ENCODE measurements at regions not wholly inside any gene's neighbourhood (a gene's known extent, or its start where the extent isn't known, plus 50 kb on each side); places are given as distances from the start of the nearest gene placed in this dataset.
"Not testable (repeated sequence)": the region's sequence is repeated elsewhere in the genome, so short reads cannot be mapped to it uniquely, and the experiment has no call there.

- Histone ChIP-seq H3K36me3 (ENCODE audit: insufficient read depth, low read length) (no peaks in the 10 kb centered on the region), H3K4me1 (ENCODE audit: control insufficient read depth, insufficient read depth, low read length) (no peaks in the 10 kb centered on the region), H3K4me2 (ENCODE audit: low read length) (no peak overlapping the region), H3K9ac (ENCODE audit: low read depth, low read length) (no peak overlapping the region), H3K4me3 (ENCODE audit: low read length) (no peak overlapping the region), H3K9me3 (replicated peaks; ENCODE audit: low read length) (no peaks in the 10 kb centered on the region), H3K27me3 (ENCODE audit: control insufficient read depth, insufficient read depth, low read length) (no peaks in the 10 kb centered on the region)
Measured at GRCh38 chr10:16117305-16117695, 257.0 kb upstream of the MINDY3 start.

GRCh38 chr10:16119445-16119844 lies 259.1 kb upstream of the MINDY3 start:
- Histone ChIP-seq H3K4me2 (ENCODE audit: low read length) (no peak overlapping the region), H3K27me3 (ENCODE audit: control insufficient read depth, insufficient read depth, low read length) (no peaks in the 10 kb centered on the region), H3K36me3 (ENCODE audit: insufficient read depth, low read length) (no peaks in the 10 kb centered on the region)

DNA sequence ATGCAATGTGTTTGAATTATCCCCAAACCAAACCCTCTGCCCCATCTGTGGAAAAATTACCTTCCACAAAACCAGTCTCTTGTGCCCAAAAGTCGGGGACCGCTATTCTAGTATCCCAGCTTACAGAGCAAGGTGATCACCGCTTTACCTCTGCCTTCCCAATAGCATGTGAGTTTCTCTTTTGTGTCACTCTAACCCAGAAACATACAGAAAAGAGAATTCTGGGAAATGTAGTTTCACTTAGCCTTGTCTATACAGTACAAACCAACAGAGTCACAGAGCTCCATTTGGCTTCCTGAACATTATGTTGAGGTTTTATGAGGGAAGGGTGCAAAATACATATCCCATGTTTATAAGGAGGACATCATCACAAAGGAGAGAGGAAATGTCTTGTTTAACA lies 260.3 kb upstream of the MINDY3 start:
- Histone ChIP-seq H3K9me3 (replicated peaks; ENCODE audit: low read length) (no peaks in the 10 kb centered on the region), H3K27me3 (ENCODE audit: control insufficient read depth, insufficient read depth, low read length) (no peaks in the 10 kb centered on the region)

More at GRCh38 chr10:16119445-16119844, 259.1 kb upstream of the MINDY3 start:
- no peaks in the 10 kb centered on the region for H3K9me3 ChIP-seq (replicated peaks; ENCODE audit: low read length)
- no peak overlapping the region for H3K4me3 ChIP-seq (ENCODE audit: low read length)
- H3K9ac ChIP-seq (ENCODE audit: low read depth, low read length) = no peak overlapping the region
- H3K4me1 ChIP-seq (ENCODE audit: control insufficient read depth, insufficient read depth, low read length) = no peaks in the 10 kb centered on the region

GRCh38 chr10:16141499-16141898 lies 281.2 kb upstream of the MINDY3 start:
- Histone ChIP-seq H3K36me3 (ENCODE audit: insufficient read depth, low read length) (no peaks in the 10 kb centered on the region), H3K27me3 (ENCODE audit: control insufficient read depth, insufficient read depth, low read length) (no peaks in the 10 kb centered on the region), H3K9ac (ENCODE audit: low read depth, low read length) (no peak overlapping the region), H3K9me3 (replicated peaks; ENCODE audit: low read length) (no peaks in the 10 kb centered on the region), H3K4me3 (ENCODE audit: low read length) (no peak overlapping the region), H3K4me1 (ENCODE audit: control insufficient read depth, insufficient read depth, low read length) (no peaks in the 10 kb centered on the region), H3K4me2 (ENCODE audit: low read length) (no peak overlapping the region)

More for the DNA sequence above, 260.3 kb upstream of the MINDY3 start:
- no peak overlapping the region for H3K4me3 ChIP-seq (ENCODE audit: low read length)
- no peak overlapping the region for H3K4me2 ChIP-seq (ENCODE audit: low read length)
- no peak overlapping the region for H3K9ac ChIP-seq (ENCODE audit: low read depth, low read length)
- no peaks in the 10 kb centered on the region for H3K36me3 ChIP-seq (ENCODE audit: insufficient read depth, low read length)
- H3K4me1 ChIP-seq (ENCODE audit: control insufficient read depth, insufficient read depth, low read length) = no peaks in the 10 kb centered on the region

GRCh38 chr10:16146993-16147392 lies 286.7 kb upstream of the MINDY3 start:
- H3K4me2 ChIP-seq (ENCODE audit: low read length) = no peak overlapping the region
- no peaks in the 10 kb centered on the region for H3K4me1 ChIP-seq (ENCODE audit: control insufficient read depth, insufficient read depth, low read length)
- no peaks in the 10 kb centered on the region for H3K36me3 ChIP-seq (ENCODE audit: insufficient read depth, low read length)
- no peak overlapping the region for H3K4me3 ChIP-seq (ENCODE audit: low read length)
- H3K27me3 ChIP-seq (ENCODE audit: control insufficient read depth, insufficient read depth, low read length) = no peaks in the 10 kb centered on the region
- H3K9ac ChIP-seq (ENCODE audit: low read depth, low read length) = no peak overlapping the region
- no peaks in the 10 kb centered on the region for H3K9me3 ChIP-seq (replicated peaks; ENCODE audit: low read length)

DNA sequence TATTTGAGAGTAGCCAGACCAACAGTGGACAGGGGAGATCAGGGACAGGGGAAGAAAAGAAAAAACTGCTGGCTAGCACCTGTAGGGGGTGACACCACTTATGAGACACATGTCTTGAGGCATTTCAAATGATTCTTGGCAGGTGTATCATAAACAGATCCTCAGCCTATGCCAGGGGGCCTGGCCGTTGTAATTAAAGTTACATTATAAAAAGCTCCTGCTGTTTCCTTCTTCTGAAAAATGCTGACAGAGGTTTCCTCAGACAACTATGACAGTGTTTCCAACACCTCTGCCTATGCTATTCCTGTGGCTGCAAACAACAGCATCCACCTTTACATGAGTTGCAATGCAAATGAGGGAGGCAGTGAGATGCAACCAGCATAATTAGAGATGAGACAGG lies 281.0 kb upstream of the PTER start:
- Histone ChIP-seq H3K36me3 (ENCODE audit: insufficient read depth, low read length) (no peaks in the 10 kb centered on the region), H3K4me1 (ENCODE audit: control insufficient read depth, insufficient read depth, low read length) (no peaks in the 10 kb centered on the region), H3K4me2 (ENCODE audit: low read length) (no peak overlapping the region), H3K4me3 (ENCODE audit: low read length) (no peak overlapping the region), H3K9me3 (replicated peaks; ENCODE audit: low read length) (no peaks in the 10 kb centered on the region), H3K27me3 (ENCODE audit: control insufficient read depth, insufficient read depth, low read length) (no peaks in the 10 kb centered on the region), H3K9ac (ENCODE audit: low read depth, low read length) (no peak overlapping the region)

DNA sequence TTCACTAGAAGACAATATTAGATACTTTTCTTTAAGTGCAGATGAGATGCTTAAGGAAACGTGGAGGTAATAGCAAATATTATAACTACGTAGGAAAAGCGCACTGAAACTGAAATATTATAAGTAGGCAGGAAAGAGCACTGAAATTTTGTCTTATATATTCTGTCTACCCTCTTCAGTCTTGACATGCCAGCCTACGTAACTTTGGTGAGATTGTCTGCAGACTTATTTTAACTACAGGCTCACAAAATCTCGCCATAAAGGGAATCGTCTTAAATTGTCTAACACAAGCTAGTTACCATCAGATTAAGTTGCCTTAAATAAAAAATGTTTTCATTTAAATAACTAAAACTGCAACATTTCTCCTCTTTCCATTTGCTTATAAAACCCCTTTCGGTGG lies 280.1 kb upstream of the PTER start:
- Histone ChIP-seq H3K36me3 (ENCODE audit: insufficient read depth, low read length) (no peaks in the 10 kb centered on the region), H3K27me3 (ENCODE audit: control insufficient read depth, insufficient read depth, low read length) (no peaks in the 10 kb centered on the region), H3K4me2 (ENCODE audit: low read length) (no peak overlapping the region), H3K4me3 (ENCODE audit: low read length) (no peak overlapping the region), H3K4me1 (ENCODE audit: control insufficient read depth, insufficient read depth, low read length) (no peaks in the 10 kb centered on the region), H3K9me3 (replicated peaks; ENCODE audit: low read length) (no peaks in the 10 kb centered on the region), H3K9ac (ENCODE audit: low read depth, low read length) (no peak overlapping the region)

DNA sequence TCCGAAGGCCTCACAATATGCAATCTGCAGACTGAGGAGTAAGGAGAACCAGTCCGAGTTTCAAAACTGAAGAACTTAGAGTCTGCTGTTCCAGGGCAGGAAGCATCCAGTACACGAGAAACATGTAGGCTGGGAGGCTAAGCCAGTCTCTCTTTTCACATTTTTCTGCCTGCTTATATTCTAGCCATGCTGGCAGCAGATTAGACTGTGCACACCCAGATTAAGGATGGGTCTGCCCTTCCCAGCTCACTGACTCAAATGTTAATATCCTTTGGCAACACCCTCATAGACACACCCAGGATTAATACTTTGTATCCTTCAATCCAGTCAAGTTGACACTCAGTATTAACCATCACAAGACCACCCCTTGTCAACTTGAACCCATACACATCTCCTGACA lies 271.7 kb upstream of the PTER start:
- H3K4me2 ChIP-seq (ENCODE audit: low read length); H3K36me3 ChIP-seq (ENCODE audit: insufficient read depth, low read length); H3K9me3 ChIP-seq (replicated peaks; ENCODE audit: low read length); H3K4me3 ChIP-seq (ENCODE audit: low read length); H3K27me3 ChIP-seq (ENCODE audit: control insufficient read depth, insufficient read depth, low read length); H3K4me1 ChIP-seq (ENCODE audit: control insufficient read depth, insufficient read depth, low read length); H3K9ac ChIP-seq (ENCODE audit: low read depth, low read length): not testable (repeated sequence)

DNA sequence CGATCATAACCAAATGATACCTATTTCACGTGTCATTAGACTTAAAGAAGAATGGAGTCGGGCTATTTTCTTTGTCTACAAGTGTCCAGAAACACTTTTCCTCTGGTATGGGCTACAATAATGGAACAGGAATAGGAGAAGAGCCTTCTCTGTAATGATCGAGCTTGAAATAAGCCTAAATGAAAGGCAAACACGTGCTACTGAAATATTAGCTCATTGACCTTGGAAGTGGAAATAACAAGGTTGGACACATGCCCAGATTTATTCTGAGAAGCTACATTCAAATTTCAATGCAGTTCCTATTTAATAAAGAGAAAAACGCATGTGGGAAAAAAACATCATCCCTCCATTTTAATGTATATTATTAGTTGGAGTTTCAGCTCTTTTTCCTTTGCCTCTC lies 254.7 kb upstream of the PTER start:
- Histone ChIP-seq H3K9me3 (replicated peaks; ENCODE audit: low read length) (no peaks in the 10 kb centered on the region), H3K27me3 (ENCODE audit: control insufficient read depth, insufficient read depth, low read length) (no peaks in the 10 kb centered on the region), H3K4me3 (ENCODE audit: low read length) (no peak overlapping the region), H3K4me1 (ENCODE audit: control insufficient read depth, insufficient read depth, low read length) (peaks cover 8% of the 10 kb centered on the region), H3K4me2 (ENCODE audit: low read length) (no peak overlapping the region), H3K9ac (ENCODE audit: low read depth, low read length) (no peak overlapping the region), H3K36me3 (ENCODE audit: insufficient read depth, low read length) (no peaks in the 10 kb centered on the region)

- Histone ChIP-seq H3K9ac (ENCODE audit: low read depth, low read length) (no peak overlapping the region), H3K27me3 (ENCODE audit: control insufficient read depth, insufficient read depth, low read length) (no peaks in the 10 kb centered on the region), H3K36me3 (ENCODE audit: insufficient read depth, low read length) (no peaks in the 10 kb centered on the region), H3K4me2 (ENCODE audit: low read length) (no peak overlapping the region), H3K9me3 (replicated peaks; ENCODE audit: low read length) (no peaks in the 10 kb centered on the region), H3K4me3 (ENCODE audit: low read length) (no peak overlapping the region), H3K4me1 (ENCODE audit: control insufficient read depth, insufficient read depth, low read length) (peaks cover 8% of the 10 kb centered on the region)
Measured at GRCh38 chr10:16182688-16183087, 254.1 kb upstream of the PTER start.

DNA sequence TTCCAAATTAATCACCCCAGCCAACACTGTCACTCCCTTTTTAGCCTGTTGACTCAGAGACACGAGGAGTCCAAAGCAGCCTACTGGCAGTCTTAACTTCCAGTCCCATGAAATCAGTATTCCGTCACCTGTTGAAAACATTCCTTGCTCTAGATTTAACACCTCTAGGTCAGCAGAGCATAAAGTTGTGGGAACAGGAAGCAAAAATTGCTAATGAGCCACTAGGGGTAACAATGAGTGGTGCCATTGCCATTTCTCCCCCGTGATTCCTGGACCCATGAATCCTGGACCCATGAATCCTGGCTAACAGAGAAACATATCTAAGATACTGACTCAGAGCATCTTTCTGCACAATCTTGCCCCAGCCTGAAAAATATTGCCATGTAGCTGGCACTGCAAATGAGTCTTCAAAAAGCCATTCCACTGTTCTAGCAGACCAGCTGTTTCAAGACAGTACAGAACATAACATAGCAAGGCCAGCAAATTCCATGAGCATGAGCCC lies 252.7 kb upstream of the PTER start:
- Histone ChIP-seq H3K4me3 (ENCODE audit: low read length) (no peak overlapping the region), H3K9me3 (replicated peaks; ENCODE audit: low read length) (peaks cover 3% of the 10 kb centered on the region), H3K27me3 (ENCODE audit: control insufficient read depth, insufficient read depth, low read length) (no peaks in the 10 kb centered on the region), H3K36me3 (ENCODE audit: insufficient read depth, low read length) (no peaks in the 10 kb centered on the region), H3K4me2 (ENCODE audit: low read length) (no peak overlapping the region), H3K9ac (ENCODE audit: low read depth, low read length) (no peak overlapping the region), H3K4me1 (ENCODE audit: control insufficient read depth, insufficient read depth, low read length) (peaks cover 8% of the 10 kb centered on the region)

GRCh38 chr10:16184906-16185305 lies 251.9 kb upstream of the PTER start:
- Histone ChIP-seq H3K27me3 (ENCODE audit: control insufficient read depth, insufficient read depth, low read length) (no peaks in the 10 kb centered on the region), H3K4me2 (ENCODE audit: low read length) (no peak overlapping the region), H3K9me3 (replicated peaks; ENCODE audit: low read length) (peaks cover 3% of the 10 kb centered on the region), H3K4me3 (ENCODE audit: low read length) (no peak overlapping the region), H3K4me1 (ENCODE audit: control insufficient read depth, insufficient read depth, low read length) (peaks cover 8% of the 10 kb centered on the region), H3K36me3 (ENCODE audit: insufficient read depth, low read length) (no peaks in the 10 kb centered on the region), H3K9ac (ENCODE audit: low read depth, low read length) (no peak overlapping the region)

Data from skeletal muscle satellite cell (primary cell).